Lung microvascular endothelial cell (primary cell): ENCODE measurements at regions not wholly inside any gene's neighbourhood (a gene's known extent, or its start where the extent isn't known, plus 50 kb on each side); places are given as distances from the start of the nearest gene placed in this dataset.
"Not testable (repeated sequence)": the region's sequence is repeated elsewhere in the genome, so short reads cannot be mapped to it uniquely, and the experiment has no call there.

Experiments
- DNase-seq, 2 donors: peaks; one replicate each; pipeline versions ENCODE4 v3.0.0 to v3.0.0-alpha.2; 2010; ENCODE audit warnings: low read depth in 2 of 2

DNA sequence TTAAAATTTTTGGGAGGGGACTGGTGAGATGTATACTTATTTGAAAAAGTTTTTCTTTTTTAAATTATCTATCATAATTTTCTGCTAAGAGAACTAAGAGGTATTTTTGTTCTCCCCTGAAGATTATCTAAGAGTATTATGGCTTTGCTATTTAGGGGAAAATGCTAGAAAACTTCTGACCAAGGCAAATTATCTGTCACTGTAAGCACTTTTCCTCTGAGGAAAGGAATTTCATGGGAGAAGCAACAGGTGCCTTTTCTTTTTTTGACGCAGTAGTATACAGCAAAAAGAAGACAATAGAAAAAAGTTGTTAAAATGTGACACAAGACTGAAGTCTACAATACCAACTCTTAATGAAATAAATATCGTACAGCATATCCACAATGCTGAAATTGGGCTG lies 201.6 kb upstream of the NANOGP8 start:
- no peak for DNase-seq

DNA sequence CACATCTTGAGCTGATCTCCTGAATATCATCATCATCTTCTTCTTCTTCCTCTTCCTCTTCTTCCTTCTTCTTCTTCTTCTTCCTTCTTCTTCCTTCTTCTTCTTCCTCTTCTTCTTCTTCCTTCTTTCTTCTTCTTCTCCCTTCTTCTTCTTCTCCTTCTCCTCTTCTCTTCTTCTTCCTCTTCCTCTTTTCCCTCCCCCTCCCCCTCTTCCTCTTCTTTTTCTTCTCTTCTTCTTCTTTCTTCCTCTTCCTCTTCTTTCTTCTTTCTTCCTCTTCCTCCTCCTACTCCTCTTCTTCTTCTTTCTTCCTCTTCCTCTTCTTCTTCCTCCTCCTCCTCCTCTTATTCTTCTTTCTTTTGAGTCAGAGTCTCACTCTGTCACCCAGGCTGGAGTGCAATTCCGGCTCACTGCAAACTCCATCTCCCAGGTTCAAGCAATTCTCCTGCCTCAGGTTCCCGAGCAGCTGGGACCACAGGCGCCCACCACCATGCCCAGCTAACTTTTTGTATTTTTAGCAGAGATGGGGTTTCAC lies 197.9 kb upstream of the NANOGP8 start:
- DNase-seq, result no peak

DNA sequence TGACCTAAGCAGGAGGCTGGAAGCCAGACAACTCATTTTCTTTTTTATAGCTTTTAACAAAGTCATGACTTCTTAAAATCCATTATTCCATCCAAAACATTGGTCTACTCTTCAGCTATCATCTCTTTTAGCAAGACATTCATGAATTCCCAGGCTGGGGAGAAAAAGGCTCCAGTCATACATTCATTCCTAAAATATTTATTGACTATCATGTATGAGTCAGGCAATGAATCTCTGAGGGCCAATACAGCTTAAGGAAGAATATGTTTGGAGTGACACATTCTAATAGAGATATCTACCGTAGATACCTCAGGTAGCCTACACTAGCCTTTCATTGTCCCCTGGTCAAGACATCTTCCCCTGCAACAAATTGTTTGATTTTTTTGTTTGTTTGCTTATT lies 196.4 kb upstream of the NANOGP8 start:
- peak in 1 of 2 donors; percentile 2 for DNase-seq

DNA sequence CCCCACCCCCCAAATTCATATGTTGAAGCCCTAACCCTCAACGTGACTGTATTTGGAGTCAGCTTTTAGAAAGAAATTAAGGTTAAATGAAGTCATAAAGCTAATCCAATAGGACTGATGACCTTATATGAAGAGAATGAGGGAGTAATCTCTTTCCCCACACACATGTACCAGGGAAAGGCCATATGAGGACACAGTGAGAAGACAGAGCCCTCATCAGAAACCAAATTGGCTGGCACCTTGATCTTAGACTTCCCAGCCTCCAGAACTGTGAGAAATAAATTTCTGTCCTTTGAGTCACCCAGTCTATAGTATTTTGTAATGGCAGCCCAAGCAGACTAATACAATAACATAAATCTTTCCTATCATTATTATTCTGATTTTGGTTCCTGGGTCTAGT lies 194.7 kb upstream of the NANOGP8 start:
- no peak for DNase-seq

DNA sequence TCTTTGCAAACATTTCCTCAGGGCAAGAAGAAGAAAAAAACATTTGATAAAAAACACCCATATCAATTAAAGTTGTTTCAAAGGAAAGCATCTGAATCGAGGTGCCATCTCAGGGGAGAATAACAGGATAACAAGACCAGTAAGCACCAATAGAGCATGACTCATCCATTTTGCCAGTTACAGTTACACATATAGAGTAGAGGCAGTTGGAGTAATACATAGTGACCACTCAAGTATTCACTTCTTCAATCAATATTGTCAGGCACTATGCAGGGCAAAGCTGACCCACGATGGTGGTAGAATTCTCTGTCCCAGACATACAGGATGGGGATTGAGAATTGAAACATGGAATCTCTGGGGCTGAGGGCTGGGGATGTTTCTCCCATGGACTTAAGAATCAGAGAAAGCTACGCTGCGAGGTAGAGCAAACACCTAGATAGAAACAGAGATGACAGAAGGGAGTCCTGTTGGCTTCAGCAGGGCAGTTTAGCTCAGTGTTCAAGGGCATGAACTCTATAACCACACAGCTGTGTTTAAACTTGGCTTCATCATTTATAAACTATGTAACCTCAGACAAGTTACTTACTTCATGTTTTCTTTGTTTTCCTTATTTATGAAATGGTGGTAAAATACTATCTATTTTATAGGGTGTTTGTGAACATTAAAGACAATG lies 186.4 kb upstream of the NANOGP8 start:
- peak in 1 of 2 donors; percentile 10 for DNase-seq

DNA sequence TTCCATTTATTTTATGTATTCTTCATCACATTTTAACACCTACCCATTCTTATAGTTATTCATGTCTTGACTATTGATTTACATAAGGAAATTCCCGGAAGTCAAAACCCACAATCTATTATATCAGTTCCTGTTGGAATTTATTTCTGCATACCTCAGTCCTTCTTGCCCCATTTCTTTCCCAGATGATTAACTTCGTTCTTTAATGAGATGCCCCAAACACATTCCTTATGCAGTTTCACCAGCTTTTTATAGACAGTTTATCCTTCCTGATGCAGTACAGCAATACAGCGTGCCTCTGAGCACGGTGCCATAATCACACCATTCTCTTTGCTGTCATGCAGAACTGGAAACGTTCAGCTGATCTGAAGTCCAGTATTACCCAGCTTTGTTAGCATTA lies 175.8 kb upstream of the NANOGP8 start:
- DNase-seq, result peak in 1 of 2 donors; percentile 20

DNA sequence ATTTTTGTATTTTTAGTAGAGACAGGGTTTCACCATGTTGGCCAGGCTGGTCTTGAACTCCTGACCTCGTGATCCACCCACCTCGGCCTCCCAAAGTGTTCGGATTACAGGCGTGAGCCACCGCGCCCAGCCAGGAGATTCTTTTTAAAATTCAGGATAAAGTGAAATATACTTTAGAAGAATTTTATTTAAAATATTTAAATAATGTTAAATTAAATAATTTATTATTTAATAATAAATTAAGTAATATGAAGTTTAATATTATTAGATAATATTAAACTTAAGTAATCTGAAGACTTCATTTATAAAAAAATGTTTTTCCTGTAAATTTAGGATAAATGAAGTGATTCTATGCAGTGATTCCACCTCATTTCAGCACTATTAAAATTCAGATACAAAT lies 175.2 kb upstream of the NANOGP8 start:
- DNase-seq, result not testable (repeated sequence)

DNA sequence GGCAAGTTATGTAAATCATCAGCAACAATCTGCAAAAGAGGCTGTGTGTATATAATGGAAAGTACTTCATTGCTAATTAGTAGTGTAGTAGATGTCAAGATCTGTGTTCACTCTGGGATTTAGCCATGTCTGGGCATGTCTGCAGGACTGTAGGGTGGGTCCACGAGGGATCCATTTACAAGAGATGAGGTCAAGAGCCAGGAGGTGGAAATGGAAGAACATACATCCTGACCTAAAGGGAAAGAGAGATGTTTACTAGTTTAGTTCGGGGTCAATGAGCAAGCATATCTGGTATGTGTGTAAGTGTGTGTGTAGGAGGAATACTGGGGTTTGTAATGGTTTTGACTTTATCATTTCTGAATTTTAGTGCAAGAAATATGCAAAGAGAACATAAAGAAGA lies 171.5 kb upstream of the NANOGP8 start:
- DNase-seq, result peak in 1 of 2 donors; percentile 5

DNA sequence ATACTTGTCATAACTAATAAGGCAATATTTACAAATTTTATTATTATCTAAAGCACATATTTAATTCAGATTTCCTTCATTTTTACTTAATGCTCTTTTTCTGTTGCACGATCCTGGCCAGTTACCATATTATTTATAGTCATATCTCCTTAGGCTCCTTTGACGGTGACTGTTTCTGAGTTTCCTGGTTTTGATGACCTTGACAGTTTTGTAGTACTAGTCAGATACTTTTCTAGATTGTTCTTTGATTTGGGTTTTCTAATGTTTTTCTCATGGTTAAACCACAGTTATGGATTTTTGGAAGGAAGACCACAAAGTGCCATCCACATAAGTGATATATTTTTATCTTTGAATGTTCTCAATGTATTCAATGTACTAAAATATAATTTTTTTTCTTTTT lies 171.0 kb upstream of the NANOGP8 start:
- peak in 1 of 2 donors; percentile 6 for DNase-seq

DNA sequence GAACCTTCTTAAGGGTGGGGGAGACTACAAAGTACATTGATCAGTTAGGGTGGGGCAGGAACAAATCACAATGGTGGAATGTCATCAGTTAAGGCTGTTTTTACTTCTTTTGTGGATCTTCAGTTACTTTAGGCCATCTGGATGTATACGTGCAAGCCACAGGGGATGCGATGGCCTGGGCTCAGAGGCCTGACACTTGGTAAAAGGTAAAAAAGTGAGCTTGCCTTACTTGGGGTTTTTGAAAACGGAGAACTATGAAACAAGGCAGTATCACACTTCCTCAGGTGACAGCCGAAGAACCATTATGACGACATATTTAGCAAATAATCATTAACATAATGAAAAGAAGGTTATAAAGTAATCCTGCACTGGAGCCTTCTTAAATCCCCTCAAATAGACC lies 169.8 kb upstream of the NANOGP8 start:
- DNase-seq, result not testable (repeated sequence)

DNA sequence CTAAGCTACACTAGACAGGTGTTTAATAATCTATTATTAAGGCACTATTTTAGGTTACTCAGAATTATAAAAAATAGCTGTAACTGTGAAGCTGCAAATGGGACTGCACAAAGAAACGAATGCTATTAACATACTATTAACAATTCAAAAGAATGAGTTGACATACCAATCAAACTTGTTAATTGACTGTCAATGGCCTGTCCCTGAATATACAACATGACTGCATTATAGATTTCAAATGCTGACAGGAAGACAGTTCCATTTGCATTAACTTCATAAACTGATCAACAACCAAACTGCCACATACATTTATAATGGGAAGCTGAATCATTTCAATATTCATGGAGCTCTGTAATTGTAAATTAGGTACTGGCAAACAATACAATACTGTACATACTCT lies 169.0 kb upstream of the NANOGP8 start:
- DNase-seq, result no peak

DNA sequence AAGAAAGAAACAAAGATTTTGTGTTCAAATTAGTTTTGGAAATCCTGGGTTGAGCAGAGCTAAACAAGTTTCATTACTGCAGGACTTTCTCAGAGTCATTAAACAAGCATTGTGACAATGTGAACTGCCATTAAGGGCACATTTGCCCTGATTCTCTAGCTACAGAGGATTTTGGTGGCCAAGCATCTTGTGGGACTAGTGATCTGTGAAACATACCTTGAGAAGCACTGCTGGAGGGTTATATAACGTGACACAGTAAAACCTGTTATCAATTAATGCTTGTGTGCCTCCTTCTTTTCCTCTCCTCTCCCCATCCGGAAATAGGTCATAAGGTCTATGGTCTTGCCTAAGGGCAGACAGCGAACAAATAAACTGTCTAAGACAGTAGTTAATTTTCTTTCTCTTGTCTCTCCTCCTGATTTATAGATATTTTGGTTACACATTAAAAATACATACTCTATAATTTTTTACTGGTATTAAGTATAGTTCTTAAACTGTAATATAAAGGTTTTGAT lies 167.3 kb upstream of the NANOGP8 start:
- DNase-seq, result no peak

DNA sequence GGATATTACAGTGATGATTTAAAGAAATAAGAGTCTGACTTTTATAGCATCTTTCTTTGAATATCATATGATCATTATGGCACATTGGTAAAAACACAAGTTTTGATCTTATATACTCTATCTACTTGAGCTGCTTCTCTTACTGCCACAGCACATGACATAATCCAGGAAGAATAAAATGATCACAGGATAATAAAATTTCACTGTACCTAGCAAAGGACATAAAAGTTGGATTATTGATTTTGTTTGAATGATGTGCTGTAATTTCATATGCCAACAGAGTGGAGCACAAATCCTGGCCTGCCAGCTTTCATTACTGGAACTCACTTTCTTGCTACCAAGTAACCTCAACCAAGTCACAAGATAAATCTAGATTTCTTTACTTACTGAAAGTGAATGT lies 162.1 kb upstream of the NANOGP8 start:
- DNase-seq, result no peak

DNA sequence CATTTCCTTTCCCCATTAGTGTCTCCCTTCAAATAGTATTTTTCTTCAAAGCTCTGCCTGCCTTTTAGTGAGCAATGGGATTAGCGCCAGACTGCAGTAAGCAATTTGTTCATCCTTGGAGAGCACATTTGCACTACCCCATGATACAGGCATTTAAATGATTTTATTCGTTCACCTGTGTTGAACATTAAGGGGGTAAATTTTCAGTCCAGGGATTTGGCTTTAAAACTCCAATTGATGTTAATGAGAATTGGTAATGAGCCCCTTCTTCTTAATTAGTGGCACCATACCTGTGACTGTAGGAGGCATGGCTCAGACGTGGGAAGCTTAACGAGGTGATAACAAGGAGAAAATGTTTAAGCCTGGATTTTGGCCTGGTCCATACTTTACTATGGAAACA lies 161.4 kb upstream of the NANOGP8 start:
- no peak for DNase-seq

DNA sequence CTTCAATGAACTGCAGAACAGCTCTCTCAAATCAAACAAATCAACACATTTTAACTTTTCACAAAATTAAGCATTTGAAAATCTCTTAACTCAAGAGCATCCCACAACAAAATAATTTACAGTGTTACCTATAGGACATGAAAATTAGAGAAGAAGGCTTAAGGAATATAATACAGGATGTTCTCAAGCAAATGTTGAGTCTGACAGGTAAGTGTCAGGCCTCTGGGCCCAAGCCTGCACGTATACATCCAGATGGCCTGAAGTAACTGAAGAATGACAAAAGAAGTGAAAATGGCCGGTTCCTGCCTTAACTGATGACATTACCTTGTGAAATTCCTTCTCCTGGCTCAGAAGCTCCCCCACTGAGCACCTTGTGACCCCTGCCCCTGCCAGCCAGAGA lies 160.6 kb upstream of the NANOGP8 start:
- not testable (repeated sequence) for DNase-seq

DNA sequence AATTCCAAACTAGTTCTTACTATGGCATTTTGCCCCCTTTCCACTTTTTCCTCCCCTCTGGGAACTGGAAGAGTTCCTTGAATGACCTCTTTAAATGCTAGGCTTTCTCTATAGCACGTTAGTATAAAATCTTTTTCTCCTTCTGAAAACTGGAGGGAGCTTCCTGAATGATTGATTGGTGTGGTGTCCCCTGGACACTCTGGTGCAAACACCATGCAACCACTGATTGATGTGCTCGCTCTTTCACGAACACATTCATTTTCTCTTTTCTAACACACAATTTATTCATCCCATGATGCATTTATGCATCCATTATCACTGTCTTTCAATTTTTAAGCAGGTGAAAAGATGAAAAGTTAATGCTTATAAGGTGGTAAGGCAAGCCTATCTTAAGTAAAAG lies 159.1 kb upstream of the NANOGP8 start:
- DNase-seq, result no peak

DNA sequence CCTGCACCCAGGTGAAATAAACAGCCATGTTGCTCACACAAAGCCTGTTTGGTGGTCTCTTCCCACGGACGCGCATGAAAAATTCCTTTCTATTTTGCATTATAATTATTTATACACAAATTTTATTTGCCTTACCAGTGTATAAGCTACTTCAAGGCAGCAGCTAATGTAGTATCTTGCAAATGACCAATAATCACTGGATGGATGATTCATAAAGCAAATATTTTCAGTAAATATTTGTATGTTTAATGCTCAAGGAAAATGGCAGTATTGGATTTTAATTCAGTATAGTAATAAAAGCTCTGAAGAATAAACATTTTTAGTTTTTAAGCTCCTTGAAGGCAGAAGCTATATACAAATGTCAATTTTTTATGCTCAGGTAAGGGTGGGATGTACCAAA lies 158.7 kb upstream of the NANOGP8 start:
- no peak for DNase-seq

DNA sequence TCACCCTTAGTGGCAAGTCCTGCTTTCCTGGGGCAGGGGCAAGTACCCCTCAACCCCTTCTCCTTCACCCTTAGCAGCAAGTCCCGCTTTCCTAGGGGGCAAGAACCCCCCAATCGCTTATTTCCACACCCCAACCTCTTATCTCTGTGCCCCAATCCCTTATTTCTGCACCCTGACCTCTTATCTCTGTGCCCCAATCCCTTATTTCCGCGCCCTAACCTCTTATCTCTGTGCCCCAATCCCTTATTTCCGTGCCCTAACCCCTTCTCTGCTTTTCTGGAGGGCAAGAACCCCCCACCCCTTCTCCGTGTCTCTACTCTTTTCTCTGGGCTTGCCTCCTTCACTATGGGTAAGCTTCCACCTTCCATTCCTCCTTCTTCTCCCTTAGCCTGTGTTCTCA lies 154.6 kb upstream of the NANOGP8 start:
- DNase-seq, result not testable (repeated sequence)

DNA sequence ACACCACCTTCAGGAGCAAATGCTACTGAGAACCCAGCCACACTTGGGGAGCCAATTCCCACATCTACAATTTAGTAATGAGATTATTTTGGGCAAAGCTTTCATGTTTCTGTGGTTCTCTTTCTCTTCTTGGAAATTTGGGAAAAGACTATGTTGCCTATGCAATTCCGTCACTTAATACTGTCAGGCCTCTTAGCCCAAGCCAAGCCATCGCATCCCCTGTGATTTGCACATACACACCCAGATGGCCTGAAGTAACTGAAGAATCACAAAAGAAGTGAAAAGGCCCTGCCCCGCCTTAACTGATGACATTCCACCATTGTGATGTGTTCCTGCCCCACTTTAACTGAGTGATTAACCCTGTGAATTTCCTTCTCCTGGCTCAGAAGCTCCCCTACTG lies 153.4 kb upstream of the NANOGP8 start:
- DNase-seq, result not testable (repeated sequence)

DNA sequence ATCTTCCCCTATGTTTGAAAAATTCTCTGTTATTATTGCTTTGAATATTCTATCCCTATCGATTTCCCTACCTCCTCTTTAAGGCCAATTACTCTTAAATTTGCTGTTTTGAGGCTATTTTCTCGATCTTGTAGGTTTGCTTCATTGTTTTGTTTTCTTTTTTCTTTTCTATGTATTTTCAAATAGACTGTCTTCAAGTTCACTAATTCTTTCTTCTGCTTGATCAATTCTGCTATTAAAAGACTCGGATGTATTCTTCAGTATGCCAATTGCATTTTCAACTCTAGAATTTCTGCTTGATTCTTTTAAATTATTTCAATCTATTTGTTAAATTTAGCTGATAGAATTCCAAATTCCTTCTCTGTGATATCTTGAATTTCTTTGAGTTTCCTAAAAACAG lies 144.0 kb upstream of the NANOGP8 start:
- no peak for DNase-seq

DNA sequence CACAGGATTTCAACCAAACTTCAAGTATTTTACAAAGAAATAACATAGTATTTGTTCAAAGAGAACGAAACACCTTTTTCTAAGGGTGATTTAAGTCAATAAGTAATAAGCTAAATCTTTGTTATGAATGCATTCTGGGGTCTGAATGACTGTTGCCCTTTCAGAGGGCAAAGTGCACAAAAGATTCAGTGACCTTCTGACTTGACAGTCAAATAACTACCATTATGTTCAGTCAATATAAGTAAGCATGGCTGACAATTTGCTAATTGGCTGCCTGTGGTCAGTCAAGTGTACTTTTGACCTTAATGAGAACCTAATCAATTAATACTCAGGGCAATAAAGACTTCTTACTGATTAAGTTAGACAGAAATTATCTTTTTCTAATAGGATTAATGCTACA lies 133.1 kb upstream of the NANOGP8 start:
- DNase-seq, result no peak

DNA sequence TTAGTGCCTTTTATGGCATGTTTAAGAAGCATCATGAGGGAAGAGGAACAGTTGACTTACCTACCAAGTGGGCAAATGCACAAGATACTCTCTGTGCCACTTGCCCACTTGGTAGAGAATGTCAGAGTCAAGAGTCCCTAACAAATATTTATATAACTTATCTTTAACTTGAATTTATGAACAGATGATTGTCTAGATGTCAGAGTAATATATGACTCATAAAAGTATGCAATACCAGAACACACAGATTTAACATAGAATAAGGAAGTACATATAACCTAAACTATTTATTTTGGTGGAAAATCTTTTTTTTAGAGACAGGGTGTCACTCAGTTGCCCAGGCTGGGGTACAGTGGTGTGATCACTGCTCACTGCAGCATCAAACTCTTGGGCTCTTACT lies 130.0 kb upstream of the NANOGP8 start:
- no peak for DNase-seq

DNA sequence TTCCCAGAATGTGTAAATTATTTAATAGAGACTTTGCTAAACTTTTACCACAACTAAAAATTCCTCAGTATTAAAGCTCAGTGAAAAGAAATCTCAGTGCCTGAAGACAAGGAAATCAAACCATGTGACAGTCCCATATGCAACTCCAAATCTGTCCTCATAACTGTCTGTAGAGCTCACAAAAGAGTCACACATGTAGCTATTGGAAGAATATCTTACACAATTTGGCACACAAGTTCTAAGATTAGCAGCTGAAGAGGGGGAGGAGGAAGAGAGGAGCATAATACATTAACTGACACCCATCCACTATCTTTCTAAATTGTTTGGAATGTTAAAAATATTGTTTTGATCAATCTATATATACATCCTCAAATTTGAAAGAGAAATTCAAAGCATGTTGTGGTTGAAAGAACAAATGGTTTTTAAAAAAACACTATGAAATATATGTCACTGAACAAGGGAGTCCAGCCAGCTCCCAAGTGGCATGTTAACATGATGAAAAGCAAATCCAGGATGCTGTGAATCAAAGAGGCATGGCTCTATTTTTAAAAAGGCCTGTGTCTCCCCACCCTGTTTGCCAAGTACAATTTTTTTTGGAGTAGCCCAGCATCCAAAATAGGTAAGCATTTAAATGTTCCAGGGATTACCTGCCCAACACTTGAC lies 126.3 kb upstream of the NANOGP8 start:
- no peak for DNase-seq
